ENCODE measurements at regions not wholly inside any gene's neighbourhood (a gene's known extent, or its start where the extent isn't known, plus 50 kb on each side); places are given as distances from the start of the nearest gene placed in this dataset.

DNA sequence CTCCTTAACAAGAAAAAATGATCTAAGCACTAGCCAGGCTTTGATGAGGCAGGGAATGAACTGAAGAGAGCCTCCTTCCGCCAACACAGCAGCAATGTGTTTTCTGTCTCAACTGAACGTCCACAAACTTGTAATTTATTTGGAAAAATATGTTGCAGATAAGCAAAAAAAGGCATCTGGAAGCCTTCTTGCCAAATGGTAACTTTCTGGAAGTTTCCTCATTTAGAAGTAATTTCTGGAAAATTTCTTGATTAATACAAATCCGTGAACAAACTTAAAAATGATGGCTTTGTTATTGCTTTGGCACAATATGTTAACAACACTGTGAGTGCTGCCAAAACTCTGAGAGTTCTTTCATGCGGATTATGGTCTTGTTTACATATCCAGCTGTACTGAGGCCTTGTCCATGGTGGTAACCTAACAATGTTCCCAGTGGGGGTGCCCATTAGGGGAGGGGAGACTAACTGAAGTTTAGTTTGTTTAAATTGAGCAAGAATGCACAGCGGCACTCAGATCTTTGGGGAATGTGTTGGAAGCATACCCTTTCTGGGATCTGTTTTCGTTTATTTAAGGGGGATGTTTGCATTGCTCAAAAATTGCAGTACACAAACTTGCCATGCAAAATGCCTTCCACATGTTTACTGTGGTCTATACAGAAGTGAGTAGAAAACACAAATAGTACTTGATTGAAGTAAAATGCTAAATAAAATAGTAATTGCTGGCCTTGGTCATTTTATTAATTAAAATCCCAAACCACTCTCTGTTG lies 334.7 kb downstream of the NR2F1-AS1 start:
- TF ChIP-seq, protein P1, sequence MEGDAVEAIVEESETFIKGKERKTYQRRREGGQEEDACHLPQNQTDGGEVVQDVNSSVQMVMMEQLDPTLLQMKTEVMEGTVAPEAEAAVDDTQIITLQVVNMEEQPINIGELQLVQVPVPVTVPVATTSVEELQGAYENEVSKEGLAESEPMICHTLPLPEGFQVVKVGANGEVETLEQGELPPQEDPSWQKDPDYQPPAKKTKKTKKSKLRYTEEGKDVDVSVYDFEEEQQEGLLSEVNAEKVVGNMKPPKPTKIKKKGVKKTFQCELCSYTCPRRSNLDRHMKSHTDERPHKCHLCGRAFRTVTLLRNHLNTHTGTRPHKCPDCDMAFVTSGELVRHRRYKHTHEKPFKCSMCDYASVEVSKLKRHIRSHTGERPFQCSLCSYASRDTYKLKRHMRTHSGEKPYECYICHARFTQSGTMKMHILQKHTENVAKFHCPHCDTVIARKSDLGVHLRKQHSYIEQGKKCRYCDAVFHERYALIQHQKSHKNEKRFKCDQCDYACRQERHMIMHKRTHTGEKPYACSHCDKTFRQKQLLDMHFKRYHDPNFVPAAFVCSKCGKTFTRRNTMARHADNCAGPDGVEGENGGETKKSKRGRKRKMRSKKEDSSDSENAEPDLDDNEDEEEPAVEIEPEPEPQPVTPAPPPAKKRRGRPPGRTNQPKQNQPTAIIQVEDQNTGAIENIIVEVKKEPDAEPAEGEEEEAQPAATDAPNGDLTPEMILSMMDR (IDR thresholded peaks at IDR 0.05): no peak
- TF ChIP-seq POLR2A (IDR thresholded peaks at IDR 0.05): no peak
